ENCODE measurements at regions not wholly inside any gene's neighbourhood (a gene's known extent, or its start where the extent isn't known, plus 50 kb on each side); places are given as distances from the start of the nearest gene placed in this dataset.

- Histone ChIP-seq H3K4me1 (ENCODE audit: control insufficient read depth in 2 of 2, insufficient read depth in 2 of 2, low read length in 2 of 2) (no peaks in the 10 kb centered on the region), H3K9ac (ENCODE audit: low read depth in 1 of 2, low read length in 2 of 2) (no peak overlapping the region), H3K4me3 (ENCODE audit: low read length in 2 of 2) (no peak overlapping the region), H3K36me3 (ENCODE audit: control insufficient read depth in 2 of 2, insufficient read depth in 2 of 2, low read length in 2 of 2) (no peaks in the 10 kb centered on the region), H3K27me3 (ENCODE audit: control insufficient read depth in 2 of 2, insufficient read depth in 2 of 2, low read length in 2 of 2) (peaks cover 0 to 3% of the 10 kb centered on the region in 2 donors), H3K9me3 (ENCODE audit: control insufficient read depth in 2 of 2, low read length in 2 of 2) (no peaks in the 10 kb centered on the region), H3K27ac (ENCODE audit: low read depth in 2 of 2, low read length in 2 of 2) (no peak overlapping the region)
These were observed 85.1 kb downstream of the TMEM30B start for GRCh38 chr14:61196034-61196433.

- no peaks in the 10 kb centered on the region for H3K9me3 ChIP-seq (ENCODE audit: control insufficient read depth in 2 of 2, low read length in 2 of 2)
- H3K27ac ChIP-seq (ENCODE audit: low read depth in 2 of 2, low read length in 2 of 2) = no peak overlapping the region
- H3K4me3 ChIP-seq (ENCODE audit: low read length in 2 of 2) = no peak overlapping the region
- no peak overlapping the region for H3K9ac ChIP-seq (ENCODE audit: low read depth in 1 of 2, low read length in 2 of 2)
- H3K36me3 ChIP-seq (ENCODE audit: control insufficient read depth in 2 of 2, insufficient read depth in 2 of 2, low read length in 2 of 2) = no peaks in the 10 kb centered on the region
- peaks cover 0 to 3% of the 10 kb centered on the region in 2 donors for H3K27me3 ChIP-seq (ENCODE audit: control insufficient read depth in 2 of 2, insufficient read depth in 2 of 2, low read length in 2 of 2)
- H3K4me1 ChIP-seq (ENCODE audit: control insufficient read depth in 2 of 2, insufficient read depth in 2 of 2, low read length in 2 of 2) = no peaks in the 10 kb centered on the region
These were observed 87.7 kb downstream of the TMEM30B start for GRCh38 chr14:61193476-61193875.

- Histone ChIP-seq H3K36me3 (ENCODE audit: control insufficient read depth in 2 of 2, insufficient read depth in 2 of 2, low read length in 2 of 2) (no peaks in the 10 kb centered on the region), H3K4me1 (ENCODE audit: control insufficient read depth in 2 of 2, insufficient read depth in 2 of 2, low read length in 2 of 2) (no peaks in the 10 kb centered on the region), H3K4me3 (ENCODE audit: low read length in 2 of 2) (no peak overlapping the region), H3K9me3 (ENCODE audit: control insufficient read depth in 2 of 2, low read length in 2 of 2) (no peaks in the 10 kb centered on the region), H3K9ac (ENCODE audit: low read depth in 1 of 2, low read length in 2 of 2) (no peak overlapping the region), H3K27me3 (ENCODE audit: control insufficient read depth in 2 of 2, insufficient read depth in 2 of 2, low read length in 2 of 2) (peaks cover 0 to 3% of the 10 kb centered on the region in 2 donors), H3K27ac (ENCODE audit: low read depth in 2 of 2, low read length in 2 of 2) (no peak overlapping the region)
These were observed 88.1 kb downstream of the TMEM30B start for GRCh38 chr14:61192989-61193388.

DNA sequence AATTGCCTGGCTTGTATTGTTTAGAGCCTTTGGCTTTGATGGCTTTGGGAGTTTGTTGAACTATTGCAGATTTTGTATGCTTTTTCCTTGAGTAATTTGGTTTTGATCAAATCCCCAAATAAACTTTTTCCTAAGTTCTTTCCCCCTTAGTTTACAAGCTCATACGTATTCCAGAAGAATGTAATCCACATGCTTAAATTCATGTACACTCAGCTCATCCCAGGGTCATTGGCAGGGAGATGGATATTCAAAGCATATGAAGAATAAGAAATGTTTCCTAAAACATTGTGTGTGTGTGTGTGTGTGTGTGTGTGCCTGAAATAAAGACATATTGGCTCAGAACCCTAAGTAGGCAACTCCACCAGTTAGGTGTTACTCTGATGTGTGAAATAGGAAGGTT lies 89.4 kb downstream of the TMEM30B start:
- Histone ChIP-seq H3K9ac (ENCODE audit: low read depth in 1 of 2, low read length in 2 of 2) (no peak overlapping the region), H3K4me3 (ENCODE audit: low read length in 2 of 2) (no peak overlapping the region), H3K9me3 (ENCODE audit: control insufficient read depth in 2 of 2, low read length in 2 of 2) (no peaks in the 10 kb centered on the region), H3K27ac (ENCODE audit: low read depth in 2 of 2, low read length in 2 of 2) (no peak overlapping the region), H3K4me1 (ENCODE audit: control insufficient read depth in 2 of 2, insufficient read depth in 2 of 2, low read length in 2 of 2) (no peaks in the 10 kb centered on the region), H3K27me3 (ENCODE audit: control insufficient read depth in 2 of 2, insufficient read depth in 2 of 2, low read length in 2 of 2) (peaks cover 0 to 3% of the 10 kb centered on the region in 2 donors), H3K36me3 (ENCODE audit: control insufficient read depth in 2 of 2, insufficient read depth in 2 of 2, low read length in 2 of 2) (no peaks in the 10 kb centered on the region)

GRCh38 chr14:61190341-61190740 lies 90.8 kb downstream of the TMEM30B start:
- Histone ChIP-seq H3K27ac (ENCODE audit: low read depth in 2 of 2, low read length in 2 of 2) (no peak overlapping the region), H3K9me3 (ENCODE audit: control insufficient read depth in 2 of 2, low read length in 2 of 2) (no peaks in the 10 kb centered on the region), H3K27me3 (ENCODE audit: control insufficient read depth in 2 of 2, insufficient read depth in 2 of 2, low read length in 2 of 2) (peaks cover 0 to 3% of the 10 kb centered on the region in 2 donors), H3K4me3 (ENCODE audit: low read length in 2 of 2) (no peak overlapping the region), H3K4me1 (ENCODE audit: control insufficient read depth in 2 of 2, insufficient read depth in 2 of 2, low read length in 2 of 2) (no peaks in the 10 kb centered on the region), H3K36me3 (ENCODE audit: control insufficient read depth in 2 of 2, insufficient read depth in 2 of 2, low read length in 2 of 2) (no peaks in the 10 kb centered on the region), H3K9ac (ENCODE audit: low read depth in 1 of 2, low read length in 2 of 2) (no peak overlapping the region)

DNA sequence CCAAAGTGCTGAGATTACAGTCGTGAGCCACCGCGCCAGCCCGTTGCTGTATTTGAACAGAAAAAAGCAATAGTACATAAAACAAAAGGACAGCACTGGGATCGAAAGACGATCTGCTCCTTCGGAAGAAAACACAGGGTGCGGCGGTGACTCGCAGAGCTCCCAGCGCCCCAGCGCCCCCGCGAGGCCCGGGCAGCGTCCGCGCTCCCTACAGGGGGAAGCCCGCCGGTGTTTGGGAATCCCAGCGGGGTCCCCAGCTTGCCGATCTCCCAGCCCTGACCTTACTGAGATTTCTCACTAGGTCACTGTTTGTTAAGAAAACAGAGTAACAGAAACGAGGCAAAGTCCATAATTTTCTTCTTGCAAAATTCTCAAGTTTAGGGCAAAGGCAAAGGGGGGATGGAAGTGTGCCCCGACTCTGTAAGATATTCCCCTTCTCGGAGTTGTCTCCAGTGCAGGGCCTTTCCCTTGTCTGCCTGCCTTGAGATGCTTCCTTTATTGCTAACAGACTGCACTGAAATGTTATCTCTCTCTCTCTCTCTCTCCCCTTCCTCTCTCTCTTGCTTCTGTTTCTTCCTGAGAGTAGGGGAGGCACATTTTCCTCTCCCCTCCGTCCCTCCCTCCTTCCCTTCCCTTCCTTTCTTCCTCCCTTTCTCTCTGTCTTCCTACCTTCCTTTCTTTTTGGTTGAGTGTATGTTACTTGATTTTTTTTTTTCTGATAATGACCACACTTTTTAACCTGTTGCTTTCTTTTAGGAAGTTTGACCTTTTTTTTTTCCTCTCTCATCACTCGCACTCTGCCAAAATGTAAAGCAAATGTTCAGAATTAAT lies 91.9 kb downstream of the TMEM30B start:
- peaks cover 0 to 3% of the 10 kb centered on the region in 2 donors for H3K27me3 ChIP-seq (ENCODE audit: control insufficient read depth in 2 of 2, insufficient read depth in 2 of 2, low read length in 2 of 2)
- H3K9ac ChIP-seq (ENCODE audit: low read depth in 1 of 2, low read length in 2 of 2) = no peak overlapping the region
- no peaks in the 10 kb centered on the region for H3K36me3 ChIP-seq (ENCODE audit: control insufficient read depth in 2 of 2, insufficient read depth in 2 of 2, low read length in 2 of 2)
- H3K9me3 ChIP-seq (ENCODE audit: control insufficient read depth in 2 of 2, low read length in 2 of 2) = no peaks in the 10 kb centered on the region
- H3K4me3 ChIP-seq (ENCODE audit: low read length in 2 of 2) = peak overlapping the region; percentile 24 to 42
- H3K27ac ChIP-seq (ENCODE audit: low read depth in 2 of 2, low read length in 2 of 2) = no peak overlapping the region
- no peaks in the 10 kb centered on the region for H3K4me1 ChIP-seq (ENCODE audit: control insufficient read depth in 2 of 2, insufficient read depth in 2 of 2, low read length in 2 of 2)

GRCh38 chr14:61188196-61188595 lies 92.9 kb downstream of the TMEM30B start:
- no peak overlapping the region for H3K9ac ChIP-seq (ENCODE audit: low read depth in 1 of 2, low read length in 2 of 2)
- no peak overlapping the region for H3K27ac ChIP-seq (ENCODE audit: low read depth in 2 of 2, low read length in 2 of 2)
- H3K27me3 ChIP-seq (ENCODE audit: control insufficient read depth in 2 of 2, insufficient read depth in 2 of 2, low read length in 2 of 2) = peaks cover 0 to 3% of the 10 kb centered on the region in 2 donors

GRCh38 chr14:61187196-61187905 lies 93.8 kb downstream of the TMEM30B start:
- Histone ChIP-seq H3K27me3 (ENCODE audit: control insufficient read depth in 2 of 2, insufficient read depth in 2 of 2, low read length in 2 of 2) (peaks cover 0 to 3% of the 10 kb centered on the region in 2 donors), H3K4me1 (ENCODE audit: control insufficient read depth in 2 of 2, insufficient read depth in 2 of 2, low read length in 2 of 2) (no peaks in the 10 kb centered on the region), H3K36me3 (ENCODE audit: control insufficient read depth in 2 of 2, insufficient read depth in 2 of 2, low read length in 2 of 2) (no peaks in the 10 kb centered on the region), H3K9me3 (ENCODE audit: control insufficient read depth in 2 of 2, low read length in 2 of 2) (no peaks in the 10 kb centered on the region), H3K4me3 (ENCODE audit: low read length in 2 of 2) (no peak overlapping the region), H3K9ac (ENCODE audit: low read depth in 1 of 2, low read length in 2 of 2) (no peak overlapping the region), H3K27ac (ENCODE audit: low read depth in 2 of 2, low read length in 2 of 2) (no peak overlapping the region)

More at GRCh38 chr14:61188196-61188595, 92.9 kb downstream of the TMEM30B start:
- no peaks in the 10 kb centered on the region for H3K36me3 ChIP-seq (ENCODE audit: control insufficient read depth in 2 of 2, insufficient read depth in 2 of 2, low read length in 2 of 2)
- H3K4me3 ChIP-seq (ENCODE audit: low read length in 2 of 2) = no peak overlapping the region
- H3K9me3 ChIP-seq (ENCODE audit: control insufficient read depth in 2 of 2, low read length in 2 of 2) = no peaks in the 10 kb centered on the region
- H3K4me1 ChIP-seq (ENCODE audit: control insufficient read depth in 2 of 2, insufficient read depth in 2 of 2, low read length in 2 of 2) = no peaks in the 10 kb centered on the region

DNA sequence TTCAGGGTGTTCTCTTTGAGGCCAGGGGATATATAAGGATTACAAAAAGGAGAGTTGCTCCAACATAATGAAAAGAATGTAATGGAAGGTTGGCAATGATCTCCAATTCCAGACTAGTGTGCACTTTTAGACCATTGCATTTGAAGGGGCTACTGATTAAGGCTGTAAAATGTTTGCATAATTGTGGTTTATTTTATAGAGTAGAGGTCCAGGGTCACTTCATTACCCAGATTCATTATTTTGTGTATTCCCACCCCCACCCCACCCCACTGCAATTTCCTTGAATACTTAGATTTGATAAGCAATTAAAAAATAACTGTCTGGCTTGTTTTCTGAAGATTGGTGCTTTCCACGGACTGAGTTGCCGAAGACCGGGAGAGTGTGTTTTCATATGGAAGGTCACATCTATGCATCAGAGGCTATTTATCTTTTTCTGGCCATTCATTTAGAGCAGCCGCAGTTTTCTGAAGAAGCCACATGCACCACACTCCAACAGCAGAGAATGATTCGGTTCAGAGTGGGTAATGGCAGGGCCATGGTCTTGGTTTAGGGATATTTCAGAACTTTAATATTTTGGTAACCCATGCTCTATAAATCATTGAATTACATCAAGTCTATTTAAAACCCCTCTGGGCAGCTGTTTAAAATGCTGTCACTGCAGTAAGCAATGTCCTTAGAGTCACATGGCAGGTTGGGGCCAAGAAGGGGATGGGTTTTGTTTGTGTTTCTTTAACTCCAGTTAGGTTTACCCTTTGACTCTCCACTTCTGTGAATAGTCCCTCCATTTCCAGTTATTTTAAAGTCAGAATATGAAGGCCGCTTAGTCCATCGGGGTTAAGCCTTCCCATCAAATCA lies 94.6 kb downstream of the TMEM30B start:
- no peaks in the 10 kb centered on the region for H3K36me3 ChIP-seq (ENCODE audit: control insufficient read depth in 2 of 2, insufficient read depth in 2 of 2, low read length in 2 of 2)
- H3K4me1 ChIP-seq (ENCODE audit: control insufficient read depth in 2 of 2, insufficient read depth in 2 of 2, low read length in 2 of 2) = no peaks in the 10 kb centered on the region
- no peak overlapping the region for H3K9ac ChIP-seq (ENCODE audit: low read depth in 1 of 2, low read length in 2 of 2)

More for the DNA sequence above, 94.6 kb downstream of the TMEM30B start:
- no peak overlapping the region for H3K27ac ChIP-seq (ENCODE audit: low read depth in 2 of 2, low read length in 2 of 2)
- H3K4me3 ChIP-seq (ENCODE audit: low read length in 2 of 2) = no peak overlapping the region
- H3K27me3 ChIP-seq (ENCODE audit: control insufficient read depth in 2 of 2, insufficient read depth in 2 of 2, low read length in 2 of 2) = no peaks in the 10 kb centered on the region
- no peaks in the 10 kb centered on the region for H3K9me3 ChIP-seq (ENCODE audit: control insufficient read depth in 2 of 2, low read length in 2 of 2)

All from mucosa of rectum (tissue), 2 donors.